K562 (cell line): ENCODE measurements at regions not wholly inside any gene's neighbourhood (a gene's known extent, or its start where the extent isn't known, plus 50 kb on each side); places are given as distances from the start of the nearest gene placed in this dataset.

ENCODE experiments used
- ARID4B ChIP-seq: sonication (generic); formaldehyde crosslinking; IDR thresholded peaks from 2 replicates; pipeline ENCODE4 v1.8.0; 2022; ENCODE audit warnings: mild to moderate bottlenecking, missing genetic modification reagents
- E2F6 ChIP-seq, 2 experiments: IDR thresholded peaks; 2 replicates each; pipeline ENCODE4 v1.6.1; 2011; ENCODE audit warnings: borderline replicate concordance in 1 of 2, control low read depth in 1 of 2, low read depth in 1 of 2, low read length in 1 of 2, mild to moderate bottlenecking in 1 of 2, mixed read lengths in 1 of 2, moderate library complexity in 1 of 2; ENCODE audit not compliant: insufficient read depth in 1 of 2, insufficient read length in 1 of 2, poor library complexity in 1 of 2, severe bottlenecking in 1 of 2; ENCODE audit errors: extremely low read depth in 1 of 2
- ETV6 ChIP-seq, 3 experiments: fragments of 150-350 bp in 1 of 3; sonication (generic) in 1 of 3; formaldehyde crosslinking in 1 of 3; IDR thresholded peaks; 2 replicates each; pipeline versions ENCODE4 v1.6.1 to v1.8.0; 2014 to 2022; ENCODE audit warnings: borderline replicate concordance in 2 of 3, low read depth in 2 of 3, antibody characterized with exemption in 1 of 3, low read length in 1 of 3, mild to moderate bottlenecking in 1 of 3, missing genetic modification reagents in 1 of 3
- KLF16 ChIP-seq: IDR thresholded peaks from 2 replicates; pipeline ENCODE4 v1.6.1; 2016; ENCODE audit warnings: antibody characterized with exemption
- PHTF2 ChIP-seq: fragments of 250-450 bp; sonication (Bioruptor Pico); IDR thresholded peaks from 2 replicates; pipeline ENCODE4 v1.5.0; 2021; ENCODE audit warnings: mild to moderate bottlenecking
- POU5F1 ChIP-seq: fragments of 150-350 bp; IDR thresholded peaks from 2 replicates; pipeline ENCODE4 v1.6.1; 2014; ENCODE audit warnings: borderline replicate concordance, low read length, low read depth, mild to moderate bottlenecking; ENCODE audit not compliant: partially characterized antibody
- RFX5 ChIP-seq: IDR thresholded peaks from 2 replicates; pipeline ENCODE4 v1.6.1; 2011; ENCODE audit warnings: low read depth, mild to moderate bottlenecking, improper control_type of control experiment, low read length
- ZNF518B ChIP-seq: fragments of 250-450 bp; sonication (Bioruptor Pico); IDR thresholded peaks from 2 replicates; pipeline ENCODE4 v1.5.0; 2021; ENCODE audit warnings: mild to moderate bottlenecking, moderate library complexity
- ZNF639 ChIP-seq, 2 experiments: fragments of 200-800 bp in 1 of 2; sonication (Bioruptor generic) in 1 of 2; sonication (generic) in 1 of 2; formaldehyde crosslinking in 1 of 2; IDR thresholded peaks in 1 of 2; conservative IDR thresholded peaks in 1 of 2; 2 replicates each; pipeline versions ENCODE4 v1.5.0 to v1.6.1; 2016 to 2020; ENCODE audit warnings: missing compliant biosample characterization in 1 of 2, missing genetic modification characterization in 1 of 2, missing genetic modification reagents in 1 of 2
- TF ChIP-seq, protein P1 (sequence below): fragments of 200-800 bp; sonication (Bioruptor generic); IDR thresholded peaks from 2 replicates; pipeline ENCODE4 v1.6.1; 2016; ENCODE audit warnings: missing genetic modification characterization, missing compliant biosample characterization
- TF ChIP-seq, protein P2 (sequence below): fragments of 250-450 bp; sonication (Bioruptor Pico); IDR thresholded peaks from 2 replicates; pipeline ENCODE4 v1.4.0; 2020; ENCODE audit warnings: mild to moderate bottlenecking, moderate library complexity

- no peak for TF ChIP-seq ZNF518B (CRISPR knock-in tag)
- TF ChIP-seq ARID4B (CRISPR knock-in tag): no peak
- no peak for TF ChIP-seq E2F6 (IDR thresholded peaks at IDR 0.05; ENCODE audit: borderline replicate concordance in 1 of 2, extremely low read depth in 1 of 2, insufficient read depth in 1 of 2, insufficient read length in 1 of 2, low read depth in 1 of 2, low read length in 1 of 2, poor library complexity in 1 of 2, severe bottlenecking in 1 of 2)
- TF ChIP-seq, protein P1, sequence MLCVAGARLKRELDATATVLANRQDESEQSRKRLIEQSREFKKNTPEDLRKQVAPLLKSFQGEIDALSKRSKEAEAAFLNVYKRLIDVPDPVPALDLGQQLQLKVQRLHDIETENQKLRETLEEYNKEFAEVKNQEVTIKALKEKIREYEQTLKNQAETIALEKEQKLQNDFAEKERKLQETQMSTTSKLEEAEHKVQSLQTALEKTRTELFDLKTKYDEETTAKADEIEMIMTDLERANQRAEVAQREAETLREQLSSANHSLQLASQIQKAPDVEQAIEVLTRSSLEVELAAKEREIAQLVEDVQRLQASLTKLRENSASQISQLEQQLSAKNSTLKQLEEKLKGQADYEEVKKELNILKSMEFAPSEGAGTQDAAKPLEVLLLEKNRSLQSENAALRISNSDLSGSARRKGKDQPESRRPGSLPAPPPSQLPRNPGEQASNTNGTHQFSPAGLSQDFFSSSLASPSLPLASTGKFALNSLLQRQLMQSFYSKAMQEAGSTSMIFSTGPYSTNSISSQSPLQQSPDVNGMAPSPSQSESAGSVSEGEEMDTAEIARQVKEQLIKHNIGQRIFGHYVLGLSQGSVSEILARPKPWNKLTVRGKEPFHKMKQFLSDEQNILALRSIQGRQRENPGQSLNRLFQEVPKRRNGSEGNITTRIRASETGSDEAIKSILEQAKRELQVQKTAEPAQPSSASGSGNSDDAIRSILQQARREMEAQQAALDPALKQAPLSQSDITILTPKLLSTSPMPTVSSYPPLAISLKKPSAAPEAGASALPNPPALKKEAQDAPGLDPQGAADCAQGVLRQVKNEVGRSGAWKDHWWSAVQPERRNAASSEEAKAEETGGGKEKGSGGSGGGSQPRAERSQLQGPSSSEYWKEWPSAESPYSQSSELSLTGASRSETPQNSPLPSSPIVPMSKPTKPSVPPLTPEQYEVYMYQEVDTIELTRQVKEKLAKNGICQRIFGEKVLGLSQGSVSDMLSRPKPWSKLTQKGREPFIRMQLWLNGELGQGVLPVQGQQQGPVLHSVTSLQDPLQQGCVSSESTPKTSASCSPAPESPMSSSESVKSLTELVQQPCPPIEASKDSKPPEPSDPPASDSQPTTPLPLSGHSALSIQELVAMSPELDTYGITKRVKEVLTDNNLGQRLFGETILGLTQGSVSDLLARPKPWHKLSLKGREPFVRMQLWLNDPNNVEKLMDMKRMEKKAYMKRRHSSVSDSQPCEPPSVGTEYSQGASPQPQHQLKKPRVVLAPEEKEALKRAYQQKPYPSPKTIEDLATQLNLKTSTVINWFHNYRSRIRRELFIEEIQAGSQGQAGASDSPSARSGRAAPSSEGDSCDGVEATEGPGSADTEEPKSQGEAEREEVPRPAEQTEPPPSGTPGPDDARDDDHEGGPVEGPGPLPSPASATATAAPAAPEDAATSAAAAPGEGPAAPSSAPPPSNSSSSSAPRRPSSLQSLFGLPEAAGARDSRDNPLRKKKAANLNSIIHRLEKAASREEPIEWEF (CRISPR knock-in tag): no peak
- TF ChIP-seq POU5F1: no peak
- TF ChIP-seq, protein P2, sequence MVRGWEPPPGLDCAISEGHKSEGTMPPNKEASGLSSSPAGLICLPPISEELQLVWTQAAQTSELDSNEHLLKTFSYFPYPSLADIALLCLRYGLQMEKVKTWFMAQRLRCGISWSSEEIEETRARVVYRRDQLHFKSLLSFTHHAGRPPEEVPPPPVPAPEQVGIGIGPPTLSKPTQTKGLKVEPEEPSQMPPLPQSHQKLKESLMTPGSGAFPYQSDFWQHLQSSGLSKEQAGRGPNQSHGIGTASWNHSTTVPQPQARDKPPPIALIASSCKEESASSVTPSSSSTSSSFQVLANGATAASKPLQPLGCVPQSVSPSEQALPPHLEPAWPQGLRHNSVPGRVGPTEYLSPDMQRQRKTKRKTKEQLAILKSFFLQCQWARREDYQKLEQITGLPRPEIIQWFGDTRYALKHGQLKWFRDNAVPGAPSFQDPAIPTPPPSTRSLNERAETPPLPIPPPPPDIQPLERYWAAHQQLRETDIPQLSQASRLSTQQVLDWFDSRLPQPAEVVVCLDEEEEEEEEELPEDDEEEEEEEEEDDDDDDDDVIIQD (CRISPR knock-in tag): no peak
- no peak for TF ChIP-seq KLF16
- TF ChIP-seq ZNF639 (CRISPR knock-in tag; conservative IDR thresholded peaks at IDR 0.05 in 1 of 2, IDR thresholded peaks at IDR 0.05 in 1 of 2): no peak
- no peak for TF ChIP-seq RFX5
- no peak for TF ChIP-seq PHTF2 (CRISPR knock-in tag)
- TF ChIP-seq ETV6 (IDR thresholded peaks at IDR 0.05; ENCODE audit: borderline replicate concordance in 1 of 2, low read depth in 2 of 2, low read length in 1 of 2): no peak
- TF ChIP-seq ETV6 (CRISPR knock-in tag; IDR thresholded peaks at IDR 0.05; ENCODE audit: borderline replicate concordance): no peak
Observed at GRCh38 chr18:37783771-37784170, 218.2 kb upstream of the CELF4 start.
